ENCODE measurements at regions not wholly inside any gene's neighbourhood (a gene's known extent, or its start where the extent isn't known, plus 50 kb on each side); places are given as distances from the start of the nearest gene placed in this dataset.

DNA sequence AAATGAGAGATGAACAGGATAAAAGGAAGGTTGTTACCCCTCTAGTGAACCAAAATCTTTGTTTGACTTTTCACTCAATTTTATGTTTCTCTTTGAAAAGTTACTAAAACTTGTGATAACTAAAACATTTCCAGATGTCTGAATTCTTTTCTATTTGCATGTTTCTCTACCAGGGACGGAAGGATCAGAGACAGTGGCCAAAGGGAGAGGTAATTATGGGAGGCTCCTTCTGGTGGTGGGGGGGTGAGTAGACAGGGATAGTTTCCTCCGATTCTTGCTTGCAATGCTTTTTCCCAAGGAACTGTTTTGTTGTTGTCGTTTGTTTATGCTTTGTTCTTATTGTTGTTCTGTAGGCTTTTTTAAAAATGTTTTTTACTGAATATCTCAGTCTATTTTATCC, 374.8 kb downstream of the INHBA start:
- TF ChIP-seq, protein P1, sequence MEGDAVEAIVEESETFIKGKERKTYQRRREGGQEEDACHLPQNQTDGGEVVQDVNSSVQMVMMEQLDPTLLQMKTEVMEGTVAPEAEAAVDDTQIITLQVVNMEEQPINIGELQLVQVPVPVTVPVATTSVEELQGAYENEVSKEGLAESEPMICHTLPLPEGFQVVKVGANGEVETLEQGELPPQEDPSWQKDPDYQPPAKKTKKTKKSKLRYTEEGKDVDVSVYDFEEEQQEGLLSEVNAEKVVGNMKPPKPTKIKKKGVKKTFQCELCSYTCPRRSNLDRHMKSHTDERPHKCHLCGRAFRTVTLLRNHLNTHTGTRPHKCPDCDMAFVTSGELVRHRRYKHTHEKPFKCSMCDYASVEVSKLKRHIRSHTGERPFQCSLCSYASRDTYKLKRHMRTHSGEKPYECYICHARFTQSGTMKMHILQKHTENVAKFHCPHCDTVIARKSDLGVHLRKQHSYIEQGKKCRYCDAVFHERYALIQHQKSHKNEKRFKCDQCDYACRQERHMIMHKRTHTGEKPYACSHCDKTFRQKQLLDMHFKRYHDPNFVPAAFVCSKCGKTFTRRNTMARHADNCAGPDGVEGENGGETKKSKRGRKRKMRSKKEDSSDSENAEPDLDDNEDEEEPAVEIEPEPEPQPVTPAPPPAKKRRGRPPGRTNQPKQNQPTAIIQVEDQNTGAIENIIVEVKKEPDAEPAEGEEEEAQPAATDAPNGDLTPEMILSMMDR (IDR thresholded peaks at IDR 0.05) = no peak
- TF ChIP-seq POLR2A (IDR thresholded peaks at IDR 0.05) = no peak

Measured in right lobe of liver (tissue), 4 donors.